ENCODE measurements at regions not wholly inside any gene's neighbourhood (a gene's known extent, or its start where the extent isn't known, plus 50 kb on each side); places are given as distances from the start of the nearest gene placed in this dataset.

DNA sequence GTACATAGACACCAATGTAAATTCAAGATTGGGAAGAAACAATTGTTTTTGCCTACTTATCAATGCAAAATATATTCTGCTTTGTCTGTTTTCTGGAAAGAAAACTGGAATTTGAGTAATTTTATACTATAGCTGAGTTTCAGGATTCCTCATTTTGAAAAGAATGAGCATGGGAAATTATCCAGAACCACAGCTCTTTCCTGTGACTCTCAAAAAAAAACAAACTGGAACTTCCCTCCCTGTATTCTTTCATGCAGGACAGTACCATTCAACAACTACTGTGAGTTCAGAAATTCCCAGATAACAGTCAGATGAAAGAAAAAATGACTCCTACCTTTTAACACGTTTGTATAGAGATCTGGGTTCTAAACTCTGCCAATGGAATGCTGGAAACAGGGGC is 372.4 kb downstream of the TGFB2 start:
- Histone ChIP-seq H3K4me1 (ENCODE audit: insufficient read depth, low read length, poor library complexity, severe bottlenecking) (no peaks in the 10 kb centered on the region), H3K9me2 (ENCODE audit: insufficient read depth, low read length) (no peaks in the 10 kb centered on the region), H3K79me2 (ENCODE audit: insufficient read depth, low read depth, low read length) (no peaks in the 10 kb centered on the region), H3K4me2 (ENCODE audit: low read length) (no peak overlapping the region), H3K36me3 (ENCODE audit: insufficient read depth, low read length) (no peaks in the 10 kb centered on the region), H2AFZ (ENCODE audit: low read length) (no peak overlapping the region), H3K9me3 (ENCODE audit: low read length) (no peaks in the 10 kb centered on the region), H3K4me3 (ENCODE audit: low read depth, low read length, poor library complexity, severe bottlenecking) (no peak overlapping the region), H3K27ac (ENCODE audit: low read depth, low read length, poor library complexity, severe bottlenecking) (no peak overlapping the region), H4K20me1 (ENCODE audit: insufficient read depth, low read length) (no peaks in the 10 kb centered on the region)
- POLR2A ChIA-PET: interaction anchor here (0.6 to 1.2 kb wide), 3 partner anchors 16 to 1837 kb away, joined by 4 to 5 read pairs (median 4); no protein-coding TSS in a partner anchor
- intact Hi-C loops (cut with micrococcal nuclease; ENCODE audit: unreplicated experiment): no loop called here
- CTCF ChIA-PET (ENCODE audit: unreplicated experiment): no interaction called here
- no TSS peak for BruUV-seq (replicated peaks)
- TF ChIP-seq CTCF (conservative IDR thresholded peaks at IDR 0.05; ENCODE audit: low read length): no peak
- no peak for TF ChIP-seq EZH2phosphoT487 (IDR thresholded peaks at IDR 0.05; ENCODE audit: borderline replicate concordance, low read depth, low read length)
- no peak for DNase-seq (ENCODE audit: low spot score)

DNA sequence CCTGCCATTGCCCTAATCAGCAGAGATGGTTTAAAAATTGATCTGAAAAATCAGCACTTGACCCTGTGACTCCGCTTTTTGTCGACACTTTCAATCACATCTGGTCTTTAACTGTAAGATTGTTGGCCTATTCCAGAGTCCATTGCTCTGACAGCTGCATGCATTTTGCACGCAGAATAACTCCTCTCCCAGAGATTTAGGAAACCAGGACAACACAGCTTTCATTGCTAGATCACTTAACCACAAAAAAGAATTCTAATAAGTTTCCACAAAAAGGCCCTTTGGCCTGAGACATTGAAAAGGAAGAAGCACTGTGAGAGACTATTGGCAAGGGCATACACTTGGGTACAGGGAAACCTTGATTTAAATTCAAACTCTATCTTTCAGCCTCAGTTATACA is 373.1 kb downstream of the TGFB2 start:
- BruUV-seq (replicated peaks): no TSS peak
- DNase-seq (ENCODE audit: low spot score): no peak
- CTCF ChIA-PET (ENCODE audit: unreplicated experiment): no interaction called here

DNA sequence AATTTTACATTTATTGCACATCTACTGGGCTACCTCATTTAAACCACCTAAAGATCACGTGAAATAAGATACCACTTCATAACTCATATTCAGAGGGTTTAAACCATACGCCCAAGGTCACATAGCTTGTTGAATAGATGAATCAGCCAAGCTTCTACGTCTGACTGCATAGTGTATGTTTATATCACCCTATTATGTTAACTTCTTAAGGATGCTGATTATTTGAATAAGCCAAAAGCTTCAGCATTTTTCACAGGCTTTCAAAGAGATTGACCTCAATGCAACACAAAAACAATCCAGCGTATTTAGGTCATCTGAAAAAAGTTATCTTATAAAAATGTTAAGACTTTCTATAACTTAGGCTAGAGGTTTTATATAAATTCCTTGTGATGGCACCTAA is 373.8 kb downstream of the TGFB2 start:
- no peaks in the 10 kb centered on the region for H3K79me2 ChIP-seq (ENCODE audit: insufficient read depth, low read depth, low read length)
- no peaks in the 10 kb centered on the region for H3K9me3 ChIP-seq (ENCODE audit: low read length)
- no peak overlapping the region for H2AFZ ChIP-seq (ENCODE audit: low read length)
- TF ChIP-seq EZH2phosphoT487 (IDR thresholded peaks at IDR 0.05; ENCODE audit: borderline replicate concordance, low read depth, low read length) (no peak), CTCF (conservative IDR thresholded peaks at IDR 0.05; ENCODE audit: low read length) (no peak)
- H3K36me3 ChIP-seq (ENCODE audit: insufficient read depth, low read length): no peaks in the 10 kb centered on the region
- no peaks in the 10 kb centered on the region for H3K9me2 ChIP-seq (ENCODE audit: insufficient read depth, low read length)
- H4K20me1 ChIP-seq (ENCODE audit: insufficient read depth, low read length): no peaks in the 10 kb centered on the region
- no peak for DNase-seq (ENCODE audit: low spot score)
- BruUV-seq (replicated peaks): no TSS peak
- ChIA-PET CTCF (ENCODE audit: unreplicated experiment) (no interaction called here), POLR2A (no interaction called here)
- H3K4me1 ChIP-seq (ENCODE audit: insufficient read depth, low read length, poor library complexity, severe bottlenecking): no peaks in the 10 kb centered on the region
- no peak overlapping the region for H3K27ac ChIP-seq (ENCODE audit: low read depth, low read length, poor library complexity, severe bottlenecking)
- no peak overlapping the region for H3K4me2 ChIP-seq (ENCODE audit: low read length)
- intact Hi-C loops (cut with micrococcal nuclease; ENCODE audit: unreplicated experiment): no loop called here
- no peak overlapping the region for H3K4me3 ChIP-seq (ENCODE audit: low read depth, low read length, poor library complexity, severe bottlenecking)

More for the DNA sequence above, 373.1 kb downstream of the TGFB2 start:
- TF ChIP-seq EZH2phosphoT487 (IDR thresholded peaks at IDR 0.05; ENCODE audit: borderline replicate concordance, low read depth, low read length): no peak
- TF ChIP-seq CTCF (conservative IDR thresholded peaks at IDR 0.05; ENCODE audit: low read length): no peak
- H3K4me3 ChIP-seq (ENCODE audit: low read depth, low read length, poor library complexity, severe bottlenecking): no peak overlapping the region
- no peaks in the 10 kb centered on the region for H3K4me1 ChIP-seq (ENCODE audit: insufficient read depth, low read length, poor library complexity, severe bottlenecking)
- H2AFZ ChIP-seq (ENCODE audit: low read length): no peak overlapping the region
- no peaks in the 10 kb centered on the region for H3K36me3 ChIP-seq (ENCODE audit: insufficient read depth, low read length)
- no peaks in the 10 kb centered on the region for H3K9me3 ChIP-seq (ENCODE audit: low read length)
- intact Hi-C loops (cut with micrococcal nuclease; ENCODE audit: unreplicated experiment): no loop called here
- no peaks in the 10 kb centered on the region for H3K9me2 ChIP-seq (ENCODE audit: insufficient read depth, low read length)
- no peaks in the 10 kb centered on the region for H3K79me2 ChIP-seq (ENCODE audit: insufficient read depth, low read depth, low read length)
- no peak overlapping the region for H3K4me2 ChIP-seq (ENCODE audit: low read length)
- H3K27ac ChIP-seq (ENCODE audit: low read depth, low read length, poor library complexity, severe bottlenecking): no peak overlapping the region
- no peaks in the 10 kb centered on the region for H4K20me1 ChIP-seq (ENCODE audit: insufficient read depth, low read length)
- POLR2A ChIA-PET: interaction anchor here (1.2 kb wide), 1 partner anchor 15 kb away, joined by 5 read pairs; no protein-coding TSS in a partner anchor

All from OCI-LY7 (cell line).